NCI-H748 (cell line): ENCODE measurements at regions not wholly inside any gene's neighbourhood (a gene's known extent, or its start where the extent isn't known, plus 50 kb on each side); places are given as distances from the start of the nearest gene placed in this dataset.
A peak's percentile ranks its signal among the peaks of the same experiment; 100 is the strongest.
"Not testable (repeated sequence)": the region's sequence is repeated elsewhere in the genome, so short reads cannot be mapped to it uniquely, and the experiment has no call there.

Source experiments
- DNase-seq: peaks from one replicate; lab custom pipeline; 2025; ENCODE audit not compliant: unreplicated experiment; lab: John Stamatoyannopoulos, UW

GRCh38 chr6:56904068-56904467 is 50.8 kb upstream of the BEND6 start:
- no peak for DNase-seq

GRCh38 chr6:56902641-56903464 is 52.1 kb upstream of the BEND6 start:
- peak; percentile 25 for DNase-seq

GRCh38 chr6:56900784-56901183 is 54.1 kb upstream of the BEND6 start:
- no peak for DNase-seq

GRCh38 chr6:56899753-56900152 is 55.2 kb upstream of the BEND6 start:
- no peak for DNase-seq

- no peak for DNase-seq
These were observed 55.6 kb upstream of the BEND6 start for GRCh38 chr6:56899311-56899710.

- DNase-seq: no peak
These were observed 56.9 kb upstream of the BEND6 start for GRCh38 chr6:56897789-56898529.

GRCh38 chr6:56891754-56892153 is 63.2 kb upstream of the BEND6 start:
- DNase-seq: no peak

GRCh38 chr6:56890683-56891429 is 64.1 kb upstream of the BEND6 start:
- no peak for DNase-seq

- DNase-seq: no peak
These were observed 64.8 kb upstream of the BEND6 start for GRCh38 chr6:56890066-56890465.

GRCh38 chr6:56889492-56889891 is 65.4 kb upstream of the BEND6 start:
- no peak for DNase-seq

- DNase-seq: no peak
These were observed 66.2 kb upstream of the BEND6 start for GRCh38 chr6:56888687-56889086.

GRCh38 chr6:56887086-56887485 is 67.8 kb upstream of the BEND6 start:
- no peak for DNase-seq

GRCh38 chr6:56877922-56878321 is 77.0 kb upstream of the BEND6 start:
- DNase-seq: no peak

- DNase-seq: no peak
These were observed 78.9 kb upstream of the BEND6 start for GRCh38 chr6:56875961-56876360.

GRCh38 chr6:56875523-56875922 is 79.4 kb upstream of the BEND6 start:
- DNase-seq: no peak

GRCh38 chr6:56874328-56874727 is 80.6 kb upstream of the BEND6 start:
- no peak for DNase-seq

GRCh38 chr6:56870053-56870452 is 84.9 kb upstream of the BEND6 start:
- DNase-seq: not testable (repeated sequence)

GRCh38 chr6:56869346-56869745 is 85.6 kb upstream of the BEND6 start:
- no peak for DNase-seq

GRCh38 chr6:56868687-56869086 is 86.2 kb upstream of the BEND6 start:
- DNase-seq: no peak

GRCh38 chr6:56866917-56867522 is 87.9 kb upstream of the BEND6 start:
- no peak for DNase-seq
